Keratinocyte (primary cell): ENCODE measurements at regions not wholly inside any gene's neighbourhood (a gene's known extent, or its start where the extent isn't known, plus 50 kb on each side); places are given as distances from the start of the nearest gene placed in this dataset.

Experiments used
- DNase-seq: peaks from one replicate; pipeline ENCODE4 v3.0.0-alpha.2; 2011; ENCODE audit warnings: low read depth, missing footprints, low spot score
- FAIRE-seq: peaks from 2 replicates; lab custom pipeline; 2011; peaks lifted over from hg19 to GRCh38; lab: Jason Lieb, UNC
- H2AFZ ChIP-seq: 2 replicates; pipeline ENCODE4 v1.6.0; 2012; ENCODE audit warnings: low read length, control low read depth, inconsistent platforms; ENCODE audit not compliant: control insufficient read depth
- H3K27ac ChIP-seq: 2 replicates; pipeline ENCODE4 v1.5.1; 2011; ENCODE audit warnings: low read length; ENCODE audit not compliant: control insufficient read depth, insufficient read depth
- H3K27me3 ChIP-seq: 3 replicates; pipeline ENCODE4 v1.6.0; 2011; ENCODE audit warnings: low read length; ENCODE audit not compliant: control insufficient read depth, insufficient read depth; ENCODE audit errors: extremely low read depth
- H3K36me3 ChIP-seq, 2 experiments: 2 replicates in 1 of 2; 3 replicates in 1 of 2; pipeline ENCODE4 v1.5.1; 2011; ENCODE audit warnings: low read length in 2 of 2, mild to moderate bottlenecking in 1 of 2; ENCODE audit not compliant: control insufficient read depth in 2 of 2, insufficient read depth in 2 of 2; ENCODE audit errors: extremely low read depth in 1 of 2
- H3K4me1 ChIP-seq: 3 replicates; pipeline ENCODE4 v1.5.1; 2011; ENCODE audit warnings: low read length; ENCODE audit not compliant: control insufficient read depth, insufficient read depth; ENCODE audit errors: extremely low read depth
- H3K4me2 ChIP-seq: 3 replicates; pipeline ENCODE4 v1.6.0; 2011; ENCODE audit warnings: low read depth, low read length; ENCODE audit not compliant: control insufficient read depth, insufficient read depth; ENCODE audit errors: extremely low read depth
- H3K4me3 ChIP-seq, 3 experiments: fragments of 200-600 bp in 1 of 3; sonication (generic) in 1 of 3; 2 replicates in 2 of 3; 3 replicates in 1 of 3; pipeline ENCODE4 v1.5.1; 2011 to 2016; ENCODE audit warnings: low read length in 3 of 3, mild to moderate bottlenecking in 3 of 3, control low read depth in 2 of 3, inconsistent platforms in 1 of 3, low read depth in 1 of 3, mixed read lengths in 1 of 3, mixed run types in 1 of 3, moderate library complexity in 1 of 3; ENCODE audit not compliant: control insufficient read depth in 2 of 3, insufficient read depth in 2 of 3; ENCODE audit errors: extremely low read depth in 1 of 3
- H3K79me2 ChIP-seq: 2 replicates; pipeline ENCODE4 v1.6.0; 2012; ENCODE audit warnings: low read length; ENCODE audit not compliant: control insufficient read depth, insufficient read depth
- H3K9ac ChIP-seq: 3 replicates; pipeline ENCODE4 v1.6.0; 2011; ENCODE audit warnings: low read length; ENCODE audit not compliant: control insufficient read depth, insufficient read depth; ENCODE audit errors: extremely low read depth
- H3K9me1 ChIP-seq: 3 replicates; pipeline ENCODE4 v1.6.0; 2011; ENCODE audit warnings: low read length; ENCODE audit not compliant: control insufficient read depth, insufficient read depth; ENCODE audit errors: extremely low read depth
- H3K9me3 ChIP-seq: 2 replicates; pipeline ENCODE4 v1.5.1; 2012; ENCODE audit warnings: low read depth, low read length; ENCODE audit not compliant: control insufficient read depth
- H4K20me1 ChIP-seq: 3 replicates; pipeline ENCODE4 v1.6.0; 2011; ENCODE audit warnings: low read length; ENCODE audit not compliant: control insufficient read depth, insufficient read depth; ENCODE audit errors: extremely low read depth
- CTCF ChIP-seq, 3 experiments: IDR thresholded peaks in 1 of 3; conservative IDR thresholded peaks in 1 of 3; optimal IDR thresholded peaks in 1 of 3; 2 replicates in 2 of 3; 3 replicates in 1 of 3; pipeline versions ENCODE3 to v1.5.1; 2011; ENCODE audit warnings: low read length in 3 of 3, mild to moderate bottlenecking in 3 of 3, moderate library complexity in 2 of 3, control low read depth in 1 of 3, inconsistent platforms in 1 of 3; ENCODE audit not compliant: insufficient read depth in 2 of 3; ENCODE audit errors: extremely low read depth in 1 of 3
- EZH2 ChIP-seq: IDR thresholded peaks from one replicate; pipeline ENCODE4 v1.6.1; 2012; ENCODE audit warnings: inconsistent platforms, mild to moderate bottlenecking, low read length, moderate library complexity
- dilution Hi-C: fragments of 300-500 bp; cut with MboI; formaldehyde crosslinking; loops from one replicate; pipeline ENCODE4 v1.7.0; 2020; ENCODE audit warnings: low sequenced_read_pairs; ENCODE audit not compliant: extremely low pct_ligation_motif_present

GRCh38 chr9:104350541-104350940 lies 153.5 kb upstream of the OR13F1 start:
- H3K9me1 ChIP-seq: no peaks in the 10 kb centered on the region
- H3K4me2 ChIP-seq: no peak overlapping the region
- no peak overlapping the region for H3K27ac ChIP-seq
- no peak overlapping the region for H2AFZ ChIP-seq
- H3K36me3 ChIP-seq: no peaks in the 10 kb centered on the region
- no peak for TF ChIP-seq EZH2
- H3K79me2 ChIP-seq: no peaks in the 10 kb centered on the region
- DNase-seq (no peak), FAIRE-seq (no peak)
- no peak overlapping the region for H3K9ac ChIP-seq
- no peaks in the 10 kb centered on the region for H3K27me3 ChIP-seq
- dilution Hi-C loops: no loop called here
- H3K4me3 ChIP-seq: no peak overlapping the region
- no peaks in the 10 kb centered on the region for H3K4me1 ChIP-seq
- no peaks in the 10 kb centered on the region for H3K9me3 ChIP-seq
- H4K20me1 ChIP-seq: no peaks in the 10 kb centered on the region

- Histone ChIP-seq H3K4me1 (no peaks in the 10 kb centered on the region), H3K9me1 (no peaks in the 10 kb centered on the region), H3K79me2 (no peaks in the 10 kb centered on the region), H3K4me2 (no peak overlapping the region), H3K27ac (no peak overlapping the region), H3K27me3 (no peaks in the 10 kb centered on the region), H2AFZ (no peak overlapping the region), H3K9ac (no peak overlapping the region), H3K4me3 (no peak overlapping the region), H3K9me3 (no peaks in the 10 kb centered on the region), H3K36me3 (no peaks in the 10 kb centered on the region), H4K20me1 (no peaks in the 10 kb centered on the region)
- no peak for TF ChIP-seq EZH2
- TF ChIP-seq CTCF (optimal IDR thresholded peaks at IDR 0.05 in 1 of 3, IDR thresholded peaks at IDR 0.05 in 1 of 3, conservative IDR thresholded peaks at IDR 0.05 in 1 of 3; ENCODE audit: extremely low read depth in 1 of 3, insufficient read depth in 2 of 3, low read length in 3 of 3): no peak
- no peak for DNase-seq
- dilution Hi-C loops: no loop called here
- no peak for FAIRE-seq
These were observed 152.3 kb upstream of the OR13F1 start for GRCh38 chr9:104351726-104352125.

GRCh38 chr9:104361207-104361606 lies 142.9 kb upstream of the OR13F1 start:
- Histone ChIP-seq H3K36me3 (no peaks in the 10 kb centered on the region), H3K9ac (no peak overlapping the region), H3K4me2 (no peak overlapping the region), H3K27me3 (no peaks in the 10 kb centered on the region), H3K79me2 (no peaks in the 10 kb centered on the region), H3K9me1 (no peaks in the 10 kb centered on the region), H3K4me3 (no peak overlapping the region), H3K4me1 (no peaks in the 10 kb centered on the region), H3K27ac (no peak overlapping the region), H3K9me3 (no peaks in the 10 kb centered on the region), H4K20me1 (no peaks in the 10 kb centered on the region), H2AFZ (no peak overlapping the region)
- FAIRE-seq (no peak), DNase-seq (no peak)
- no peak for TF ChIP-seq EZH2
- no peak for TF ChIP-seq CTCF (optimal IDR thresholded peaks at IDR 0.05 in 1 of 3, IDR thresholded peaks at IDR 0.05 in 1 of 3, conservative IDR thresholded peaks at IDR 0.05 in 1 of 3; ENCODE audit: extremely low read depth in 1 of 3, insufficient read depth in 2 of 3, low read length in 3 of 3)
- dilution Hi-C loops: no loop called here
